ENCODE measurements at regions not wholly inside any gene's neighbourhood (a gene's known extent, or its start where the extent isn't known, plus 50 kb on each side); places are given as distances from the start of the nearest gene placed in this dataset.

GRCh38 chr4:129600898-129601297 is 504.9 kb downstream of the C4orf33 start:
- Mint-ChIP-seq H3K4me3 (no peak overlapping the region), H3K4me1 (no peaks in the 10 kb centered on the region), H3K9me3 (ENCODE audit: insufficient read depth) (no peaks in the 10 kb centered on the region), H3K27me3 (no peaks in the 10 kb centered on the region), H3K27ac (no peak overlapping the region)
- ATAC-seq (ENCODE audit: low read depth) (no peak), DNase-seq (no peak)
- intact Hi-C loops (cut with micrococcal nuclease) = no loop called here
- no peaks in the 10 kb centered on the region for H4K20me1 ChIP-seq (ENCODE audit: control insufficient read depth, insufficient read depth, low read length, poor library complexity, severe bottlenecking)
- CTCF ChIA-PET = no interaction called here
- no peaks in the 10 kb centered on the region for H3K9me3 ChIP-seq (ENCODE audit: control extremely low read depth in 1 of 3, control insufficient read depth in 2 of 3, insufficient read depth in 1 of 3, low read length in 2 of 3)
- no peak overlapping the region for H3K27ac ChIP-seq (ENCODE audit: low read length in 2 of 2)
- POLR2A ChIA-PET = no interaction called here
- H3K27me3 ChIP-seq (replicated peaks in 1 of 4; ENCODE audit: control extremely low read depth in 1 of 4, control insufficient read depth in 3 of 4, insufficient read depth in 4 of 4, low read length in 3 of 4) = no peaks in the 10 kb centered on the region
- TF ChIP-seq CTCF (IDR thresholded peaks at IDR 0.05) (no peak), EZH2 (IDR thresholded peaks at IDR 0.05; ENCODE audit: borderline replicate concordance, insufficient read depth, low read depth, low read length, poor library complexity, severe bottlenecking) (no peak)
- WGBS (ENCODE audit: insufficient coverage) = 93% methylated on average over 3 of the region's 5 CpGs
- no peaks in the 10 kb centered on the region for H3K4me1 ChIP-seq (ENCODE audit: control insufficient read depth in 2 of 2, insufficient read depth in 2 of 2, low read length in 2 of 2)
- H3K4me3 ChIP-seq (ENCODE audit: control extremely low read depth in 1 of 5, extremely low read depth in 1 of 5, insufficient read depth in 1 of 5, low read depth in 2 of 5, low read length in 4 of 5) = no peak overlapping the region
- H3K79me2 ChIP-seq (ENCODE audit: control insufficient read depth, insufficient read depth, low read length) = no peaks in the 10 kb centered on the region
- H3K4me2 ChIP-seq (replicated peaks; ENCODE audit: low read depth, low read length, poor library complexity, severe bottlenecking) = no peak overlapping the region
- no peak overlapping the region for H3K9ac ChIP-seq (ENCODE audit: low read length)
- no peaks in the 10 kb centered on the region for H3K36me3 ChIP-seq (replicated peaks in 1 of 2; ENCODE audit: control extremely low read depth in 1 of 2, control insufficient read depth in 1 of 2, extremely low read depth in 1 of 2, insufficient read depth in 2 of 2, low read length in 1 of 2)
- H2AFZ ChIP-seq (ENCODE audit: insufficient read depth, low read depth, low read length, poor library complexity, severe bottlenecking) = no peak overlapping the region

GRCh38 chr4:129602447-129602846 is 506.5 kb downstream of the C4orf33 start:
- H3K9ac ChIP-seq (ENCODE audit: low read length) = no peak overlapping the region
- ATAC-seq (ENCODE audit: low read depth) (no peak), DNase-seq (no peak)
- Mint-ChIP-seq H3K4me3 (no peak overlapping the region), H3K4me1 (no peaks in the 10 kb centered on the region), H3K27me3 (no peaks in the 10 kb centered on the region), H3K9me3 (ENCODE audit: insufficient read depth) (no peaks in the 10 kb centered on the region), H3K27ac (no peak overlapping the region)
- H3K9me3 ChIP-seq (ENCODE audit: control extremely low read depth in 1 of 3, control insufficient read depth in 2 of 3, insufficient read depth in 1 of 3, low read length in 2 of 3) = no peaks in the 10 kb centered on the region
- no peak overlapping the region for H3K27ac ChIP-seq (ENCODE audit: low read length in 2 of 2)
- CTCF ChIA-PET = no interaction called here
- H3K79me2 ChIP-seq (ENCODE audit: control insufficient read depth, insufficient read depth, low read length) = no peaks in the 10 kb centered on the region
- H3K27me3 ChIP-seq (replicated peaks in 1 of 4; ENCODE audit: control extremely low read depth in 1 of 4, control insufficient read depth in 3 of 4, insufficient read depth in 4 of 4, low read length in 3 of 4) = no peaks in the 10 kb centered on the region
- no peaks in the 10 kb centered on the region for H3K36me3 ChIP-seq (replicated peaks in 1 of 2; ENCODE audit: control extremely low read depth in 1 of 2, control insufficient read depth in 1 of 2, extremely low read depth in 1 of 2, insufficient read depth in 2 of 2, low read length in 1 of 2)
- POLR2A ChIA-PET = no interaction called here
- no peaks in the 10 kb centered on the region for H4K20me1 ChIP-seq (ENCODE audit: control insufficient read depth, insufficient read depth, low read length, poor library complexity, severe bottlenecking)
- no peaks in the 10 kb centered on the region for H3K4me1 ChIP-seq (ENCODE audit: control insufficient read depth in 2 of 2, insufficient read depth in 2 of 2, low read length in 2 of 2)
- no peak overlapping the region for H2AFZ ChIP-seq (ENCODE audit: insufficient read depth, low read depth, low read length, poor library complexity, severe bottlenecking)
- 100% methylated on average over 1 of the region's 1 CpG for WGBS (ENCODE audit: insufficient coverage)
- intact Hi-C loops (cut with micrococcal nuclease) = no loop called here
- H3K4me2 ChIP-seq (replicated peaks; ENCODE audit: low read depth, low read length, poor library complexity, severe bottlenecking) = no peak overlapping the region
- no peak overlapping the region for H3K4me3 ChIP-seq (ENCODE audit: control extremely low read depth in 1 of 5, extremely low read depth in 1 of 5, insufficient read depth in 1 of 5, low read depth in 2 of 5, low read length in 4 of 5)
- TF ChIP-seq EZH2 (IDR thresholded peaks at IDR 0.05; ENCODE audit: borderline replicate concordance, insufficient read depth, low read depth, low read length, poor library complexity, severe bottlenecking) = no peak
- TF ChIP-seq CTCF (IDR thresholded peaks at IDR 0.05) = no peak

All from B cell (primary cell).